HL-60 (cell line): ENCODE measurements at regions not wholly inside any gene's neighbourhood (a gene's known extent, or its start where the extent isn't known, plus 50 kb on each side); places are given as distances from the start of the nearest gene placed in this dataset.

ENCODE experiments used
- DNase-seq, 2 experiments: peaks; one replicate each; pipeline ENCODE4 v3.0.0-alpha.2; 2010 to 2020; ENCODE audit warnings: low read depth in 1 of 2, low spot score in 1 of 2
- H3K27ac ChIP-seq: fragments of 250-450 bp; sonication (Bioruptor Pico); replicated peaks from 2 replicates; pipeline ENCODE4 v1.5.1; 2020; ENCODE audit warnings: mild to moderate bottlenecking, moderate library complexity
- H3K27me3 ChIP-seq: fragments of 250-450 bp; sonication (Bioruptor Pico); 2 replicates; pipeline ENCODE4 v1.5.1; 2021; ENCODE audit warnings: mild to moderate bottlenecking, moderate library complexity; ENCODE audit not compliant: insufficient read depth, poor library complexity, severe bottlenecking
- H3K4me3 ChIP-seq: replicated peaks from 2 replicates; pipeline ENCODE4 v1.5.1; 2011; ENCODE audit warnings: mild to moderate bottlenecking, control low read depth, low read length; ENCODE audit not compliant: insufficient read depth
- GABPA ChIP-seq: IDR thresholded peaks from 2 replicates; pipeline ENCODE4 v1.6.1; 2012; ENCODE audit warnings: low read depth
- POLR2AphosphoS5 ChIP-seq: IDR thresholded peaks from 2 replicates; pipeline ENCODE4 v1.6.1; 2012; ENCODE audit warnings: low read depth
- SPI1 ChIP-seq: IDR thresholded peaks from 2 replicates; pipeline ENCODE4 v1.6.1; 2012; ENCODE audit warnings: low read depth, mild to moderate bottlenecking, borderline replicate concordance
- TF ChIP-seq, protein P1 (sequence below): IDR thresholded peaks from one replicate; pipeline ENCODE4 v1.5.1; 2011; ENCODE audit warnings: low read length, control low read depth, inconsistent platforms; ENCODE audit not compliant: insufficient read depth
- TF ChIP-seq, protein P2 (sequence below): IDR thresholded peaks from 2 replicates; pipeline ENCODE4 v1.6.1; 2012; ENCODE audit warnings: low read depth; ENCODE audit not compliant: insufficient replicate concordance

DNA sequence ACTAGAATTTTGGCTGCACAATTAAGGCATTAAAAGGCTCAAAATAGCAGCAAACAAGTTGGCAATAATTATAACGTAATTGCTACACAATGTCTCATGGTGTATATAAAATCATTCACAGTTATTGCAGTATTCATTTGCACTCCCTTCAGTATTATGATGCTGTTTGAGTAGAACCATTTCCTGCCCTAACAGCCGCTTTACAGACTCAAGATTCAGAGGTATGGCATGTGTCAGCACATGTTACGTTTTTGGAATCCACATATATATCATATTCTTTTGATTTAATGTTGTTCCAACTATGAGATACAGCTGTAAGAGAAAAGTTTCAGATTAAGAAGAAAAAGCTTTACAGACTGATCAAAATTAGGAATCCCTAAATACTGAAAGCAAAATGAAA lies 56.3 kb upstream of the NCKAP5 start:
- Histone ChIP-seq H3K27ac (no peak overlapping the region), H3K27me3 (no peaks in the 10 kb centered on the region), H3K4me3 (no peak overlapping the region)
- no peak for DNase-seq
- TF ChIP-seq, protein P1, sequence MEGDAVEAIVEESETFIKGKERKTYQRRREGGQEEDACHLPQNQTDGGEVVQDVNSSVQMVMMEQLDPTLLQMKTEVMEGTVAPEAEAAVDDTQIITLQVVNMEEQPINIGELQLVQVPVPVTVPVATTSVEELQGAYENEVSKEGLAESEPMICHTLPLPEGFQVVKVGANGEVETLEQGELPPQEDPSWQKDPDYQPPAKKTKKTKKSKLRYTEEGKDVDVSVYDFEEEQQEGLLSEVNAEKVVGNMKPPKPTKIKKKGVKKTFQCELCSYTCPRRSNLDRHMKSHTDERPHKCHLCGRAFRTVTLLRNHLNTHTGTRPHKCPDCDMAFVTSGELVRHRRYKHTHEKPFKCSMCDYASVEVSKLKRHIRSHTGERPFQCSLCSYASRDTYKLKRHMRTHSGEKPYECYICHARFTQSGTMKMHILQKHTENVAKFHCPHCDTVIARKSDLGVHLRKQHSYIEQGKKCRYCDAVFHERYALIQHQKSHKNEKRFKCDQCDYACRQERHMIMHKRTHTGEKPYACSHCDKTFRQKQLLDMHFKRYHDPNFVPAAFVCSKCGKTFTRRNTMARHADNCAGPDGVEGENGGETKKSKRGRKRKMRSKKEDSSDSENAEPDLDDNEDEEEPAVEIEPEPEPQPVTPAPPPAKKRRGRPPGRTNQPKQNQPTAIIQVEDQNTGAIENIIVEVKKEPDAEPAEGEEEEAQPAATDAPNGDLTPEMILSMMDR, result no peak
- TF ChIP-seq POLR2AphosphoS5, result no peak
- TF ChIP-seq SPI1, result no peak
- TF ChIP-seq, protein P2, sequence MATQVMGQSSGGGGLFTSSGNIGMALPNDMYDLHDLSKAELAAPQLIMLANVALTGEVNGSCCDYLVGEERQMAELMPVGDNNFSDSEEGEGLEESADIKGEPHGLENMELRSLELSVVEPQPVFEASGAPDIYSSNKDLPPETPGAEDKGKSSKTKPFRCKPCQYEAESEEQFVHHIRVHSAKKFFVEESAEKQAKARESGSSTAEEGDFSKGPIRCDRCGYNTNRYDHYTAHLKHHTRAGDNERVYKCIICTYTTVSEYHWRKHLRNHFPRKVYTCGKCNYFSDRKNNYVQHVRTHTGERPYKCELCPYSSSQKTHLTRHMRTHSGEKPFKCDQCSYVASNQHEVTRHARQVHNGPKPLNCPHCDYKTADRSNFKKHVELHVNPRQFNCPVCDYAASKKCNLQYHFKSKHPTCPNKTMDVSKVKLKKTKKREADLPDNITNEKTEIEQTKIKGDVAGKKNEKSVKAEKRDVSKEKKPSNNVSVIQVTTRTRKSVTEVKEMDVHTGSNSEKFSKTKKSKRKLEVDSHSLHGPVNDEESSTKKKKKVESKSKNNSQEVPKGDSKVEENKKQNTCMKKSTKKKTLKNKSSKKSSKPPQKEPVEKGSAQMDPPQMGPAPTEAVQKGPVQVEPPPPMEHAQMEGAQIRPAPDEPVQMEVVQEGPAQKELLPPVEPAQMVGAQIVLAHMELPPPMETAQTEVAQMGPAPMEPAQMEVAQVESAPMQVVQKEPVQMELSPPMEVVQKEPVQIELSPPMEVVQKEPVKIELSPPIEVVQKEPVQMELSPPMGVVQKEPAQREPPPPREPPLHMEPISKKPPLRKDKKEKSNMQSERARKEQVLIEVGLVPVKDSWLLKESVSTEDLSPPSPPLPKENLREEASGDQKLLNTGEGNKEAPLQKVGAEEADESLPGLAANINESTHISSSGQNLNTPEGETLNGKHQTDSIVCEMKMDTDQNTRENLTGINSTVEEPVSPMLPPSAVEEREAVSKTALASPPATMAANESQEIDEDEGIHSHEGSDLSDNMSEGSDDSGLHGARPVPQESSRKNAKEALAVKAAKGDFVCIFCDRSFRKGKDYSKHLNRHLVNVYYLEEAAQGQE, result no peak
- no peak for TF ChIP-seq GABPA

DNA sequence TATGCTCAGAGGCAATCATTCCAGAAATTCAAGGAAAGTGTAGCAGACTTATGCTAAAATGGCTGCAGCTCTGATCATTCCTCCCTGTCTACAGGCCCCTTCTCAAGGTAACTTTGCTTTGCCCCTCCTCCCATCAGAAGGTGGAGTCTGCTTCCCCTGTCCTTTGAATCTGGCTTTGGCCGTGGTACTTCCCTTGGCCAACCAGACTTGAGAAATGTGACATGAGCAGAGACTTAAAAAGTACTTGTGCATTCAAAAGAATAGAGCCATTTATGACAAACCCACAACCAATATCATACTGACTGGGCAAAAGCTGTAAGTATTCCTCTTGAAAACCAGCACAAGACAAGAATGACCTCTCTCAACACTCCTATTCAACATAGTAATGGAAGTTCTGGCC lies 59.5 kb upstream of the NCKAP5 start:
- no peaks in the 10 kb centered on the region for H3K27me3 ChIP-seq
- H3K4me3 ChIP-seq, result no peak overlapping the region
- TF ChIP-seq GABPA (no peak), POLR2AphosphoS5 (no peak)
- no peak for DNase-seq
- no peak overlapping the region for H3K27ac ChIP-seq

DNA sequence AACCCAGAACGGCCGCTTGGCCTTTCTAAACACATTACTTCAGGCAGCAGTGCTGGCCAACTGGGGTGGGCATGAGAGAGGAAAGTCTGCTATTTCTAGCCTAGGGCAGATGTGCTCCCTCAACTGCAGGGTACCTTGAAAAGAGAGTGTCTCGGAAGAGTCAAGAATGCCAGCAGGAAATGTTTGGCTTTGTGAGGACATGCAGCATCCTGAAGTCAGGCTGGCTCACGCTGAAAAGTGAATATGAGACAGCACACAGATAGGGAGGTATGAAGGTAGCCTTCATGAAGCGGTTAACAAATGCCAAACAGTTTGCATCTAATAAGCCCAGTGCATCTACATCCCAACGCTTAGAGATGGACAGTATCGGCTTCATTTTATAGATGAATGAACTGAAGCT lies 65.0 kb upstream of the NCKAP5 start:
- no peak for DNase-seq
- TF ChIP-seq GABPA, result no peak
- TF ChIP-seq, protein P2, result no peak
- no peak for TF ChIP-seq SPI1
- no peak for TF ChIP-seq POLR2AphosphoS5
- TF ChIP-seq, protein P1, result no peak
- no peak overlapping the region for H3K4me3 ChIP-seq
- H3K27me3 ChIP-seq, result no peaks in the 10 kb centered on the region
- no peak overlapping the region for H3K27ac ChIP-seq

DNA sequence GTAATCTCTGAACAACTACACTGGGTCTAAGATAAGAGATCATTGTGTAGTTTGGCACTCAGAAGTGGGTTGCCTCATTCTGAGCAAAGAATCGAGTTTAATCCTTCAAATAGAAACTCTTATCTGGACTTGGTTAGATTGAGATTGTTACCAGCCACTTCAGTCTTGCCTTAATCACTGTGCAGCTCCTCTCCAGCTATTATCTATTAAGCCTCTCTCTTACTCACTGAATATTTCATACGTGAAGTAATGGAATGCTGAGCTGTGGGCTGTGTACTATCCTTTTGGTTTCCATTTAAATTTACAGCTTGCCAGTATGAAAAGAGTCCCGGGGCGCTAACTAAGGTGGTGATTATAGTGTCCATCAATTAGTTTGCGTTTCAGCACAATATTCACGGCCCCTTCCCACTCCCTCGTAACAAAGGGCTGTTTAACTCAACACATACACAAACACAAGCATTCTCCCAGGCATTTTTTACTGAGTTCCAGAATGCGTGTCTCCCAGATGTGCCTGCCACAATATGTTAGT lies 65.7 kb upstream of the NCKAP5 start:
- TF ChIP-seq POLR2AphosphoS5, result no peak
- TF ChIP-seq SPI1, result no peak
- TF ChIP-seq, protein P2, result no peak
- TF ChIP-seq, protein P1, result no peak
- no peak for TF ChIP-seq GABPA
- DNase-seq, result no peak
- no peak overlapping the region for H3K27ac ChIP-seq
- no peak overlapping the region for H3K4me3 ChIP-seq
- H3K27me3 ChIP-seq, result no peaks in the 10 kb centered on the region
